ENCODE measurements at regions not wholly inside any gene's neighbourhood (a gene's known extent, or its start where the extent isn't known, plus 50 kb on each side); places are given as distances from the start of the nearest gene placed in this dataset.

DNA sequence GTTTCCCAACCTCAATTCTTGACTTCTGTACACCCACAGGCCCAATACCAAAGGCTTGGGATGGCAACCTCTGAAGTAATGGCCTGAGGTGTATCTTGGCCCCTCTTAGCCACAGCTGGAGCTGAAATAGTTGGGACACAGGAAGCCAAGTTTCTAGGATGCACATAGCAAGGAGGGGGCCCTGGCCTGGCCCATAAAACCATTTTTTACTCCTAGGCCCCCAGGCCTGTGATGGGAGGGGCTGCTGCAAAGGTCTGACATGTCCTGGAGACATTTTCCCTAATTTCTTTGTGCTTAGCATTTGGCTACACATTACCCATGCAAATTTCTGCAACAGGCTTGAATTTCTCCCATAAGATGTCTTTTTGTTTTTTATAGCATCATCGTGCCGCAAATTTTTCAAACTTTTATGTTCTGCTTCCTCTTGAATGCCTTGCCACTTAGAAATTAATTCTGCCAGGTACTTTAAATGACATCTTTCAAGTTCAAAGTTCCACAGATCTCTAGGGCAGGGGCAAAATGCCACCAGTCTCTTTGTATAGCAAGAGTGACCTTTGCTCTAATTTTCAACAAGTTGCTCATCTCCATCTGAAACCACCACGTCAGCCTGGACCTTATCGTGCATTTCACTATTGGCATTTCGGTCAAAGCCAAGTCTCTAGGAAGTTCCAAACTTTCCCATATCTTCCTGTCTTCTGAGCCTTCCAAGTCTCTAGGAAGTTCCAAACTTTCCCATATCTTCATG lies 490.8 kb downstream of the IPMK start:
- no peak for DNase-seq (ENCODE audit: low read depth)
- TF ChIP-seq, protein P1, sequence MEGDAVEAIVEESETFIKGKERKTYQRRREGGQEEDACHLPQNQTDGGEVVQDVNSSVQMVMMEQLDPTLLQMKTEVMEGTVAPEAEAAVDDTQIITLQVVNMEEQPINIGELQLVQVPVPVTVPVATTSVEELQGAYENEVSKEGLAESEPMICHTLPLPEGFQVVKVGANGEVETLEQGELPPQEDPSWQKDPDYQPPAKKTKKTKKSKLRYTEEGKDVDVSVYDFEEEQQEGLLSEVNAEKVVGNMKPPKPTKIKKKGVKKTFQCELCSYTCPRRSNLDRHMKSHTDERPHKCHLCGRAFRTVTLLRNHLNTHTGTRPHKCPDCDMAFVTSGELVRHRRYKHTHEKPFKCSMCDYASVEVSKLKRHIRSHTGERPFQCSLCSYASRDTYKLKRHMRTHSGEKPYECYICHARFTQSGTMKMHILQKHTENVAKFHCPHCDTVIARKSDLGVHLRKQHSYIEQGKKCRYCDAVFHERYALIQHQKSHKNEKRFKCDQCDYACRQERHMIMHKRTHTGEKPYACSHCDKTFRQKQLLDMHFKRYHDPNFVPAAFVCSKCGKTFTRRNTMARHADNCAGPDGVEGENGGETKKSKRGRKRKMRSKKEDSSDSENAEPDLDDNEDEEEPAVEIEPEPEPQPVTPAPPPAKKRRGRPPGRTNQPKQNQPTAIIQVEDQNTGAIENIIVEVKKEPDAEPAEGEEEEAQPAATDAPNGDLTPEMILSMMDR (IDR thresholded peaks at IDR 0.05; ENCODE audit: low read depth, low read length, missing control alignments): no peak
- H3K4me3 ChIP-seq (ENCODE audit: low read depth, low read length): no peak overlapping the region

DNA sequence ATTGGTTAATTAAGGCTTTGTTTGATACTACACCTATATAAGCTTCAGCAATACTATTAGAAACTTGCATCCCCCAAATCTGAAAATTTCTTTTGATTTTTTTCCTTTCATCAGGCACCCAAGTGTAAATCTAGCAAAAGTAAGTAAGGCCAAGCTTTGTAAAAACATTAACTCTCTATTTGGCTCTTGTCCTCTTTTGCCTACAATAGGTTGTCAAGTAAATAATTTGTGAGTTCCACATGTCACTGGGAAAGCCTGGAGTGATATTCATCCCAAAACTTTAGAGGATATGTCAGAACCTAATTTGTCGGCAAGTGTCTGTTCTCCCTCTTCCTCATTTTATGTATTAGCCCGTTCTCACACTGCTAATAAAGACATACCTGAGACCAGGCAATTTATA lies 492.4 kb downstream of the IPMK start:
- TF ChIP-seq, protein P1 (IDR thresholded peaks at IDR 0.05; ENCODE audit: low read depth, low read length, missing control alignments): no peak
- H3K4me3 ChIP-seq (ENCODE audit: low read depth, low read length): no peak overlapping the region
- no peak for DNase-seq (ENCODE audit: low read depth)

DNA sequence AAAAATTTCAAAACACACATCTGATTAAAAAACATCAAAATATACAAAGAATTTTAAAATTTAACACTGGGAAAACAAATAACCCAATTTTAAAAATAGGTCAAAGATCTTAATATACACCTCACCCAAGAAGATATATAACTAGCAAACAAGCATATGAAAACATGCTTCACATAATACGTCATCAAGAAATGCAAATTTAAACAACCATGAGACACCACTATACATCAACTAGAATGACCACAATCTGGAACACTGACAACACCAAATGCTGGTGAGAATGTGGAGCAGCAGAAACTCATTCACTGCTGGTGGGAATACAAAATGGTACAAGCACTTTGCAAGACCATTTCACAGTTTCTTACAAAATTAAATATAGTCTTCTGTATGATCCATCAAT lies 498.4 kb downstream of the IPMK start:
- H3K4me3 ChIP-seq (ENCODE audit: low read depth, low read length): no peak overlapping the region
- TF ChIP-seq, protein P1 (IDR thresholded peaks at IDR 0.05; ENCODE audit: low read depth, low read length, missing control alignments): no peak
- DNase-seq (ENCODE audit: low read depth): no peak

DNA sequence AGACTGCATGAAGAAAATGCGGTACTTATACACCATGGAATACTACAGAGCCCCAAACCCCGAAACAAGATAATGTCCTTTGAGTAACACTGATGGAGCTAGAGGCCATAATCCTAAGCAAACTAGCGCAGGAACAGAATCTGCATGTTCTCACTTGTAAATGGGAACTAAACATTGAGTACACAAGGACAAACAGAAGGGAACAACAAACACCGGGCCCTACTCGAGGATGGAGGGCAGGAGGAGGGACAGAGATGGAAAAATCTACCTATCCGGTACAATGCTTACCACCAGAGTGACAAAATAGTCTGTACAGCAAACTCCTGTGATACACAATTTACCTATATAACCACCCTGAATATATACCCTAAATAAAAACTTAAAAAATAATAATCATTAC lies 507.9 kb downstream of the IPMK start:
- TF ChIP-seq, protein P1 (IDR thresholded peaks at IDR 0.05; ENCODE audit: low read depth, low read length, missing control alignments): no peak
- no peak overlapping the region for H3K4me3 ChIP-seq (ENCODE audit: low read depth, low read length)
- DNase-seq (ENCODE audit: low read depth): no peak

DNA sequence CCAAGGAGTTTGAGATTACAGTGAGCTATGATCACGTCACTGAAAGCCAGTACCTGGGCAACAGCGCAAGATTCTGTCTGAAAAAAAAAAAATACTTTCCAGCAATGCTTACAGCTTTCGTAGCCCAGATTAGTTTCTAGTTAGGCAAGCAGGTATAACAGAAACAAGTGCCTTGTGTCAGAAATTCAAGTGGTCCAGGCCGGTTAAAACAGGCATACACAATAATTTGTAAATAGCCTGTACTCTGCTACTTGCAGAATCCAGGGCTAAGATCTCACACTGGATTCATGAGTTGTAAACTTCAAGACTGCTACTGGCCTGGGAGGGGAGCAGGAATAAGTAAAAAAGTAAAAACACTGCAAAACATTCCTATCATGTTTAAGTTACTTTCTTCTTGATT lies 512.9 kb downstream of the IPMK start:
- H3K4me3 ChIP-seq (ENCODE audit: low read depth, low read length): no peak overlapping the region
- TF ChIP-seq, protein P1 (IDR thresholded peaks at IDR 0.05; ENCODE audit: low read depth, low read length, missing control alignments): no peak
- no peak for DNase-seq (ENCODE audit: low read depth)

DNA sequence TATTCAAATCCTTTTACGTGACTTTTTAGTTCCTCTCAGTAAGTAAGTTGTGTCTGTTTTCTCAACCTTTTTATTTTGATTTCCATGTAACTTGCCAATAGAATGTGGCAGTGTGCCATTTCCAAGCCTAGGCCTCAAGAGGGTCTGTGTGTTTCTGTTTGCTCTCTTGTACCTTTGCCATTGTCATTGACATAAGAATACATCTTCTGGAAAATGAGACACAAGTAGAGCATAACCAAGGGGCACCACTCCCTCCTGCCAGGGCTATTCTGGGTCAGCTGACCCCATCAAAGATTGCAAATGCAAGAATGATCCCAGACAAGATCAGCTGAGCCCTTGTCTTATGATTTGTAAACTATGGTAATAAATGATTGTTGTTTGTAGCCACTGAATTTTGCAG lies 524.0 kb downstream of the IPMK start:
- TF ChIP-seq, protein P1 (IDR thresholded peaks at IDR 0.05; ENCODE audit: low read depth, low read length, missing control alignments): no peak
- no peak for DNase-seq (ENCODE audit: low read depth)
- H3K4me3 ChIP-seq (ENCODE audit: low read depth, low read length): no peak overlapping the region

DNA sequence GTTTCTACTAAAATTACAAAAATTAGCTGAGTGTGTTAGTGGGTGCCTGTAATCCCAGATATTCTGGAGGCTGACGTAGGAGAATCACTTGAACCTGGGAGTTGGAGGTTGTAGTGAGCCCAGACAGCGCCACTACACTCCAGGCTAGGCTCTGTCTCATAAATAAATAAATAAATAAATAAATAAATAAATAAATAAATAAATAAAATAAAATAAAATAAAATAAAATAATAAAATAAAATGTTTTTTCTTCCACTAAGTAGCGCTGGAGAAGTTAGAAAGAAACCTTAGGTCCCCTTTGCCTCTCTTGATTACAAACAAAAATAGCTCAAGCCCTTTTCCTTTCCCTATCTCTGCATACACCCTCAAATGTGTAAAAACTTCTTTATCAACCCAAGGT lies 525.9 kb downstream of the IPMK start:
- H3K4me3 ChIP-seq (ENCODE audit: low read depth, low read length): no peak overlapping the region
- no peak for DNase-seq (ENCODE audit: low read depth)
- TF ChIP-seq, protein P1 (IDR thresholded peaks at IDR 0.05; ENCODE audit: low read depth, low read length, missing control alignments): no peak

Measured in GM12864 (cell line).